ENCODE measurements at regions not wholly inside any gene's neighbourhood (a gene's known extent, or its start where the extent isn't known, plus 50 kb on each side); places are given as distances from the start of the nearest gene placed in this dataset.

- DNase-seq (ENCODE audit: low spot score), result no peak
Measured at GRCh38 chr12:19867970-19868369, 428.7 kb downstream of the AEBP2 start.

GRCh38 chr12:19869413-19869812 lies 430.1 kb downstream of the AEBP2 start:
- DNase-seq (ENCODE audit: low spot score), result no peak

GRCh38 chr12:19872621-19873540 lies 433.6 kb downstream of the AEBP2 start:
- no peak for DNase-seq (ENCODE audit: low spot score)

GRCh38 chr12:19880076-19880475 lies 440.8 kb downstream of the AEBP2 start:
- no peak for DNase-seq (ENCODE audit: low spot score)

- DNase-seq (ENCODE audit: low spot score), result no peak
Measured at GRCh38 chr12:19880721-19881120, 441.4 kb downstream of the AEBP2 start.

- no peak for DNase-seq (ENCODE audit: low spot score)
Measured at GRCh38 chr12:19882346-19882745, 443.1 kb downstream of the AEBP2 start.

GRCh38 chr12:19884021-19884492 lies 444.8 kb downstream of the AEBP2 start:
- no peak for DNase-seq (ENCODE audit: low spot score)

GRCh38 chr12:19885093-19885812 lies 446.0 kb downstream of the AEBP2 start:
- no peak for DNase-seq (ENCODE audit: low spot score)

- DNase-seq (ENCODE audit: low spot score), result no peak
Measured at GRCh38 chr12:19886065-19886464, 446.8 kb downstream of the AEBP2 start.

GRCh38 chr12:19886639-19887064 lies 447.4 kb downstream of the AEBP2 start:
- DNase-seq (ENCODE audit: low spot score), result no peak

- DNase-seq (ENCODE audit: low spot score), result no peak
Measured at GRCh38 chr12:19890024-19890423, 450.7 kb downstream of the AEBP2 start.

GRCh38 chr12:19891936-19892591 lies 452.8 kb downstream of the AEBP2 start:
- no peak for DNase-seq (ENCODE audit: low spot score)

- DNase-seq (ENCODE audit: low spot score), result peak; percentile 20
Measured at GRCh38 chr12:19893514-19893913, 454.2 kb downstream of the AEBP2 start.

- DNase-seq (ENCODE audit: low spot score), result peak; percentile 70
Measured at GRCh38 chr12:19894050-19894449, 454.8 kb downstream of the AEBP2 start.

- DNase-seq (ENCODE audit: low spot score), result peak; percentile 83
Measured at GRCh38 chr12:19894803-19895202, 455.5 kb downstream of the AEBP2 start.

- no peak for DNase-seq (ENCODE audit: low spot score)
Measured at GRCh38 chr12:19895246-19896020, 456.1 kb downstream of the AEBP2 start.

- DNase-seq (ENCODE audit: low spot score), result no peak
Measured at GRCh38 chr12:19896041-19896440, 456.7 kb downstream of the AEBP2 start.

- no peak for DNase-seq (ENCODE audit: low spot score)
Measured at GRCh38 chr12:19896534-19896933, 457.2 kb downstream of the AEBP2 start.

- DNase-seq (ENCODE audit: low spot score), result no peak
Measured at GRCh38 chr12:19897900-19898408, 458.7 kb downstream of the AEBP2 start.

- DNase-seq (ENCODE audit: low spot score), result no peak
Measured at GRCh38 chr12:19901841-19902240, 462.5 kb downstream of the AEBP2 start.

- DNase-seq (ENCODE audit: low spot score), result no peak
Measured at GRCh38 chr12:19904819-19905218, 463.5 kb upstream of the PDE3A start.
